HG03565 (cell line): ENCODE measurements at regions not wholly inside any gene's neighbourhood (a gene's known extent, or its start where the extent isn't known, plus 50 kb on each side); places are given as distances from the start of the nearest gene placed in this dataset.
"Not testable (repeated sequence)": the region's sequence is repeated elsewhere in the genome, so short reads cannot be mapped to it uniquely, and the experiment has no call there.

Experiments
- ATAC-seq: cut with Tn5 transposase; IDR thresholded peaks from one replicate; pipeline ENCODE4 v1.9.1; 2021; ENCODE audit warnings: mild to moderate bottlenecking, moderate library complexity; ENCODE audit not compliant: unreplicated experiment

DNA sequence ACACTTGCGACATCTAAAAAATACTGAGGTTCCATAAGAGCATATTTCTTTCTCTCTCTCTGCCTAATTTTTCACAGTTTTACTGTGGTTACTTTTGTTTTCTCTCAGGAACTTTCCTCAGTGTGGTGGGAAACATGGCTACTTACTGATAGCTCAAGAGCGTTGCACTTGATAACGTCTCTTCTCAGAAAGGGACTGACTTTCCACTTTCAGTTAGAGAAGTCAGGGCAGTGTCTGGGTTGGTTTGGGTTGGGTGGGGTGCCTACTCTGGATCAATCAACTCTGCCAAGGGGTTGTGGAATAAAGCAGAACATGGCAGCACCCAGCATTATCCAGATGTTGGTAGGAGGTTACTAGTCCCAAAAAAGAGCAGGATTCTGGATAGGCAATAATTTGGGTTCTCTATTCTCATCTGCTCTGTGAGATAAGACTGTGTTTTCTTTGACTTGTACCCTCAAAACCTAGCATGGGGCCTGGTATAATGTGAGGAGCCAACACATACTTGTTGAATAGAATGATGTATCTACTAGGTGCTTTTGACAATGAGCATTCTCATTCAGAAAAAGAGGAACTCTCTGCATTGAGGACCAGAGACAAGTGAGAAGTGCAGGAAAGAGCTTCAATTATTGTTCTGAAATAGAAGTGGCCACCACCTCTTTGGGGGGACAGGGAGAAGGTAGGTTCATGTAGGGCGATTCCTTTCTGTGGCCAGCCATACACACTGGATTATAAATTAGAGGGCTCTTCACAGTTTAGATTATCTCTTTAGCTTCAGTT, 315.7 kb downstream of the REEP3 start:
- no peak for ATAC-seq

- ATAC-seq: no peak
Observed at GRCh38 chr10:63841761-63842160, 320.6 kb downstream of the REEP3 start.

- ATAC-seq: no peak
Observed at GRCh38 chr10:63843107-63843506, 321.9 kb downstream of the REEP3 start.

DNA sequence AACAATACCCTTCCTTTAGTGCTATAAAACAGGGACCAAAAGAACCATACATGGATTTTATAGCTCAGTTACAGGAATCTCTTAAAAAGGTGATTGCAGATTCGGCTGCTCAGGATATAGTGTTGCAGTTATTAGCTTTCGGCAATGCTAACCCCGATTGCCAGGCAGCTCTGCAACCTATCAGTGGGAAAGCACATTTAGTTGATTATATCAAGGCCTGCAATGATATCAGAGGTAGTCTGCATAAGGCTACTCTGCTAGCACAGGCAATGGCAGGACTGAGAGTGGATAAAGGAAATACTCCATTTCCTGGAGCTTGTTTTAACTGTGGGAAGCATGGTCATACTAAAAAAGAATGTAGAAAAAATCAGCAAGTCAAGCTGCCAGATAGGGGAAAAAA, 327.7 kb downstream of the REEP3 start:
- ATAC-seq: not testable (repeated sequence)

DNA sequence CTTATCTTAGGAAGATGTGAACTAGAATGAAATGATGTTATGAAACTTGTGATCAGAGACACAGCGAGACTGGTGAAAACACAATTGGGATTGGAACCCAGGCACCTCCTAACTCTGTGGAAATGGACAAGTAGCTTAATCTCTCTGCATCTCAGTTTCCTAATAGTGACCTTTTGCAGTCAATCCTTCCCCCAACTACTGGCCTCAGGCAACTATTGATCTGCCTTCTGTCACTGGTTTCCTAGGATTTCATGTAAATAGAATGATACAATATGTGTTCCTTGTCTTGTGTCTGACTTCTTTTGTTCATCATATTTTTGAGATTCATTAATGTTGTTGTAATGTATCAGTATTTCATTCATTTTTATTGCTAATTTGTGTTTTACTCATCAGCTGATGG, 341.7 kb downstream of the REEP3 start:
- ATAC-seq: no peak

DNA sequence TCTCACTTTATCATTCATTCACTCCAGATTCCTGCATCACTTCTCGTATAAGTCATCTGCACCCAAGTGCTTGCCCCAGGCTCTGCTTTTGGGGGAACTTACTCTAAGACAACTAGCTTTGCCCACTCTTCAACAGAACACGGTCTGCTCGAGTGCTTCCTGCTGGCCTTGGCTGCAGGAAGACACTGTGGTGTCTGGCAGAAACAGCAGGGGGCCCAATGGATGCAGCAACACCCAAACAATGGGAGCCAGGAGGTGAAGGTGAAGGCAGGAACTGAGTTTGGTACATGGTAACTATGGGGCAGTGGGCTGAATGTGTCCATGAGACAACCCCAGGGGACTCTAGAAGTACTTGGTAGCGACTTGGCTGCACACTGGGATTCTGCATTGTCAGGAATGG, 344.0 kb downstream of the REEP3 start:
- no peak for ATAC-seq

DNA sequence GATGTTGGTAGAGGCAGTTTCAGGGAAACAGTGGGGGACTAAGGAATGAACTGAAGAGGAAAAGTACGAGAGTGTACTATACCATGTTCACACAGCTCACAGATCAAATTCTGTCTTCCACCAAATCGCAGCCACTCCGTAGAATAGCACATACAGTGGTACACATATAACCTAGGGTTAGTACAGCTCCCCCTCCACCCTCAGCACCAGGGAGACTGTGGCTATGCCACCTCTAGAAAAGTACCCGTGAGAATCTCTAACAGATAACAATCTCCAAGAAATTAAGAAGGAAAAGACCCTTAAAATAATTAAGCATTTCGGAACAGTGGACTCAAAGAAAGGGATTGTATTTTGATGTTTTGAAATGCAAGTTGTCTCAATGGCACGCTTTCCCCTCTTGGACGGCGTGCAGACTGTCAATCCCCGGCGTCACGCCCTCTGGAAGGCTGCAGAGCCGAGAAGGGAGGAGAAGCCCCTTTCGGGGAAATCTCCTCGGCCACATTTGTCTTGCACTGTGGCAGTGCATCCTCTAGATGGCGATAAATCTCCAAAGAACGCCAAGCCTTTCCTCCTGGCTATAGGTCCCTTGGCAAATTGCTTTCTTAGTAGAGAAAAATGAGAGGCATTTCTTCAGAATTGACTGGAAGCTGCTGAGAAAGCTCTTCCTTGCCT, 345.0 kb downstream of the REEP3 start:
- peak; percentile 86 for ATAC-seq

GRCh38 chr10:63866747-63867140, 345.5 kb downstream of the REEP3 start:
- ATAC-seq: peak; percentile 54

DNA sequence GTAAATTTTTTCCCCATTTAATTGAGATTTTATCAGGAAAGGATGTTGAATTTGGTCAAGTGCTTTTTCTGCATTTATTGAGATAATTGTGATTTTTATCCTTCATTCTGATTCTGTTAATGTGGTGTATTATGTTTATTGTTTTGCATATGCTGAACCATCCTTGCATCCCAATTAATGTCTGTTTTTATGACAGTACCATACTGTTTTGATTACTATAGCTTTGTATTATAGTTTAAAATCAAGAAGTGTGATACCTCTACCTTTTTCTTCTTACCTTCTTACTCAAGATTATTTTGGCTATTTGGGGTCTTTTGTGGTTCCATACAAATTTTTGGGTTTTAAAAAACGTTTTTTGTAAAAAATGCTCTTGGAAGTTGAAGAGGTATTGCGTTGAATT, 357.2 kb downstream of the REEP3 start:
- ATAC-seq: no peak

GRCh38 chr10:63883861-63884260, 362.7 kb downstream of the REEP3 start:
- ATAC-seq: no peak

DNA sequence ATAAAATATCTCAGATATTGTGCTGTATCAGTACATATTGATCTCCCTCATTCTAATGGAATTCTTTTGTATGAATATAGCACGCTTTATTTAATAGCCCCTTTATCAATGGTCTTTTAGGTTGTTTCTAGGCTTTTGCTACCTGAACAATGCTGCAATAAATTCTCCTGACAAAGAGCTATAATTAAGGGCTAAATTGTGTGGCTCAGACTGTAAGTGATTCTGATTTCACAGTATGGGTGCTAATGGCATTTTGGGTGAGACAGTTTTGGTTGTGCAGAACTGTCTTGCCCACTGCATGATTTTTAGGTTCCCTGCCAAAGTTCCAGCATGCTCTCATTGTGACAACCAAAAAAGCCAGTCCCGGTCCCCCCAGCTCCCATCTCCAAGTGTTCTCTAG, 363.2 kb downstream of the REEP3 start:
- no peak for ATAC-seq

- ATAC-seq: no peak
Observed at GRCh38 chr10:63885156-63885555, 364.0 kb downstream of the REEP3 start.

- ATAC-seq: no peak
Observed at GRCh38 chr10:63886281-63887022, 365.3 kb downstream of the REEP3 start.

DNA sequence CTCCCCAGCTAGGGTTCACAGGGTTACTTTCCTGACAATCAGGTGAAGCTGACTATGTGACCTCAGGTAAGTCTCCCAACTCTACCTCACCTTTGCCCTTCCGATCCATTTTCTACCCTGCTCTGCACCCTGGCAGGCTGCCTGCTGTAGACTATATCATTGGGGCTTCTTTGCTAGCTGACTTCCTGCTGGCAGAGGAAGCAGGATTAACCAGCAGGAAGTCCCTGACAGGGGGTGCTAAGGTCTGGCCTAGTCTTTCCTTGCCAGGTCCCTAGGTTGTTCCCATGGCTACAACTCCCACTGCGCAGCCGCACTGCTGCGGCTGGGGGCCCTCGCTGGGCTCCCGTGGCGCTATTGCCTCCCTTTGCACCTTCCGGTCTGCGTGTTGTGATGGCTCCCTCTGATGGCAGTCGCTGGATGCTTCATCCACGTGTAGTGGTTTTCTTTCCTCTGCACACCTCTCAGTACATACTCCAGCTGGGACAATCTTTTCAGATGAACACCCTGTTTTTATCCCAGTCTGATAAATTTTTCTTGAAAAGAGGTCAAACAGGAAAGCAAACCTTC, 365.9 kb downstream of the REEP3 start:
- no peak for ATAC-seq

- no peak for ATAC-seq
Observed at GRCh38 chr10:63887600-63888370, 366.6 kb downstream of the REEP3 start.

DNA sequence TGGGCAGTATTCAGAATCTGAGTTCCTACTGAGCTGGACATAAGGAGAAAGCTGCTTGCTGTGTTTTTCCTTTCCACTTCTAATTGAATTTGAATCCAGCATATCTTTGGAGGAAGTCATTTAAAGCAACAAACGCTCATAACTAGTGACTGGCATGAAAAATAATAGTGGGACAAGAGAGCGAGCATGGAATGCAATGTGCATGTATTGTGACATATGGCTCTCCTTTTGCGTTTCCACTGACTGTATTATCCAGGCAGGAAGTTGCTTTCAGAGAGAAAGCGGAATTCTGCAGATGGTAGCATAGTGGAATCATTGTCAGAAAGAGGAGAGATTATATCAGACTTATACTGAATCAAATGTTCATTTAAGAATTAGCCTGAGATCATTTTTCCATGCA, 368.6 kb downstream of the REEP3 start:
- no peak for ATAC-seq

GRCh38 chr10:63896992-63897391, 375.8 kb downstream of the REEP3 start:
- ATAC-seq: no peak

DNA sequence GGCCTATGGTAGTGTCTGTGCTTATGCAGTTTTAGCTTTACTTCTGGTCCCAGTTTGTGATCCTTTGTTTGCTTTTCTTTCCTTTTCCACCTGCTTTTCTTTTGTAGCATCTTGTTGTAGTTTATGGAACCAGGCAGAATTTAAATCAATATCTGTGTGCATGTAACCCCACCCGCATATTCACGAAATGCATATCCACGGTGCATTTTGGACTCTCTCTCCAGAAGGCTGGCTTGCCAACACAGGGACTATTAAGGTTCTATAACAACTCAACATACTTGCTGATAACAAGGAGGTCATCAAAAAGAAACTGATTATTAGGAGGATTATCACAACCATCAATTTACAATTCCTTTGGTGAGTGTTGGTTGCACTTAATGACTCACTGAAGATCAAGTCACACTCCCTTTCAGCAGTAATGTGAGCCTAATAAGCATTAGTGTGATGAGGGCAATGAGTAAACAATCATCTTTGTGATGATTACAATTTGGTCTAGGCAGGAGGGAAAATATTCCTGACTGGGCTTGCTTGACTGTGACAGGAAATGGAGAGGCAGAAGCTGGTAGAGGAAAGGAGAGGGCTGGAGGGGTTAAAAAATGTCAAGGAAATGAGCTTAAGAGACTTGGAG, 378.6 kb downstream of the REEP3 start:
- no peak for ATAC-seq

- peak; percentile 64 for ATAC-seq
Observed at GRCh38 chr10:63901228-63901627, 380.0 kb downstream of the REEP3 start.

DNA sequence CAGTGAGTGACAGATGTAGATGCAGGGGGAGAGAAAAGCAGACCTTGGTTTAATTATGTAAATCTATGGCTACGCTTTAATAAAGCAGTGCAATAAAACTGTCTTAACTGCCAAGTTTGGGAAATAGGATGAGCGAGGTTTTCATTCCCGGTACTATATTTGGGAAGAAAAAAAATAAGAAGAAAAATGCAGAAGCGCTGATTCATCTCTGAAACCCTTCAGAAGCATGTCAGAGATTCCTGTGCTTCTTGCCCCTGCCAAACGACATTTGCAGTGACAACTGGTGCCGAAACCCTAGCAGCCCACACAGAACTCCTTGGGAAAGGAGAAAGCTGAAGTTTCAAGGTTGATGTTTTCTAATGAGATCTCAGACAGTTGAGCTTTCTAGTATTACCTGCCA, 380.7 kb downstream of the REEP3 start:
- no peak for ATAC-seq
